ENCODE measurements at regions not wholly inside any gene's neighbourhood (a gene's known extent, or its start where the extent isn't known, plus 50 kb on each side); places are given as distances from the start of the nearest gene placed in this dataset.

DNA sequence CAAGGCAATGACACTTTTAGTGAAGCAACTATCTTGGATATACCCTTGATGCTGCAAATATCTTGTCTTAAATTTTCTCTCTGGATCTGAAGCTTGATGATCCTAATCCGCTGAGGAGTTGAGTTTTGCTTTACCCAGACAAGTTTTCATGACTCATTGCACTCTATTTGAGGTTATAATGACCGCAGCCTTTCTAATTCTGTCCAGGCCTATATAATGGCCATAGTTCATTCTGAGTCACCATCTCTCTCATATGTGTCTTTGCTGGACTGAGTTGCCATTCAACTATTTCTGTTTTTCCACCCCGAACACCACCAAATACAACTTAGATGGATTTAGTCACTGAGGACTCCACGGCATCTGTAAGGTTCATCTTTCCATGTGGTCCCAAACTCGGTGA, 802.1 kb upstream of the FAM98A start:
- DNase-seq (ENCODE audit: low spot score): no peak

- no peak for DNase-seq (ENCODE audit: low spot score)
Measured at GRCh38 chr2:34388446-34388845, 789.3 kb upstream of the FAM98A start.

- DNase-seq (ENCODE audit: low spot score): no peak
Measured at GRCh38 chr2:34387536-34387935, 788.4 kb upstream of the FAM98A start.

DNA sequence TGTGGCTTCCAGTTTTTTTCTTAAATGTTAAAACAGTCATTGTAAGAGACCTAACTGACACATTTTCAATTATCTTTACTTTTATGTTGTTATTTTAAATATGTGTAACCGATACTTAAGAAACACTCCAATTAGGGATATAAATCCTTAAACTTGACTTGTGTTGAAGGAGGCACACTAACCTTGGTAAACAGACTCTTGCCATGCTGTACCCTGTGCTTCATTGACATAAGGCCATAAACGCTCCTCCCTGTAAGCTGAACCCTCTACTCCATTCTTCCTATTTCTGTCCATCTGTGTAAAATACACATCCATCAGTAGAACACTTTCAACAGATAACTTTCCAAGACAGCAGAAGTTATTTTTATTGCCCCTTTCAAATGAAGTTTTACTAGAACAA, 780.5 kb upstream of the FAM98A start:
- DNase-seq (ENCODE audit: low spot score): no peak

GRCh38 chr2:34373586-34374233, 774.6 kb upstream of the FAM98A start:
- DNase-seq (ENCODE audit: low spot score): no peak

DNA sequence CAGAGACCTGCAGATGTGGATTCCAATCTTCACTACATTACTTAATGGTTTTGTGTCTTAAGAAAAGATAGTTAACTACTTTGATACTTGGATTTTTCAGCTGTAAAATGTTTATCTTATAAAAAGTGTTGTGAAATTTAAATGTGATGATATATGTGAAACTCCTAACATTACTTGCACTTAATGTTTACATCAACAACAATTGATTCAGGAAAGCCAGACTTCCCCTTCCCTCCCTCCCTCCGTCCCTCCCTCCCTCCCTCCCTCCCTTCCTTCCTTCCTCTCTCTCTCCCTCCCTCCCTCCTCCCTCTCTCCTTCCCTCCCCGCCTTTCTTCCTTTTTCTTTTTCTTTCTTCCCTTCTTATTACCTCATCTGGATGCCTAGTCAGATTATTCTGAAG, 773.9 kb upstream of the FAM98A start:
- DNase-seq (ENCODE audit: low spot score): no peak

DNA sequence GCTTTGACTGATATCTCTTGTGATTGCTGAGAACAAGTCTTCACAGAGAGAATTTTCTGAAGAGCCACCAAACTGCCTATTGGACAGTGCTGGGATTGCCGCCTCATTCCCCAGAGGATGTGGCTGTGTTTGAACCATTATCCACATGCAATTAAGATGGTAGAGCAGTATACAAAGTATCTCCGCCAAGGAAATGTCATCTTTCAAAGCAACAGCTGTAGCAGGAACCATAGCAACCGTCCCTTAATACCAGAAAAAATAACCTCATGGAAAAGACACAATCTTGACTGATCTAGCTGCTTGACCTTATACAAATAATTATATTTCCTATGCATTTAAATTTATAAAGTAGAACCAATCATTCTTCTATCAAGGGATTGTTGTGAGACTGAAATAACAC, 772.6 kb upstream of the FAM98A start:
- no peak for DNase-seq (ENCODE audit: low spot score)

GRCh38 chr2:34368304-34368703, 769.2 kb upstream of the FAM98A start:
- DNase-seq (ENCODE audit: low spot score): no peak

DNA sequence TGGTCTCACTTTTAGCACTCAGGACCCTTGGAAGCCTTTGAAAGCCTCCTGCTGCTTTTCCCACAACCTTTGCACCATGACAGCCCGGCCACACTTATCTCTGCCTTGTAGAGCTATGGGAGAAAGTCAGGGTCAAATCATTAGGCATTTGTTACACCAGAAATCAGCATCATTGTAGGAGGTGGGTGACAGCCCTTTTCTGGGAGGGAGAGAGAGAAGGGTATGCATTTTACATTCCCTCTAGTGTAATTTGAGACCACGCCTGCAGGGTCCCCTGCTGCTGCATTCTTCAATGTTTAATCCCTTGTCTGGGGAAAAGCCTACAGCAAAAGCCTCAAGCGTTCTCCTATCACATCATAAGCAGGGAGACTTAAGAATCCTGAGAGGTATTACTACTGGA, 766.8 kb upstream of the FAM98A start:
- no peak for DNase-seq (ENCODE audit: low spot score)

DNA sequence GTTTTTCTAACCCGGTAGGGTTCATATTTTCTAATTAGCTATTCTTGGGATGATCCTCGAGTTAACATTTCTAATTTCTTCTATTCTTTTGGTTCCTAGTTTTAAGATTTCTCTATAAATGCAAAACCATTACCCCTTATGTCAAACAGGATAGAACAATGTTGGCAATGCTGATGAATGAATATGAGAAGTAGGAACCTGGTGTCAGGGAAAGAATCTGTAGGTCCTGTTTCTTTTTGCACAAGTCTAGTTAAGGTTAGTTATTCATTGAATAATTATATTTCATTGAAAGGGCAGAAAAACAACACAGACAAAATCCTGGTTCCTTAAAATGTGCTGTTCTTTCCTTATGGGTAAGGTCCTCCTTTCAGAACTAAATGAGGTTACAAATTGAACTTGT, 766.4 kb upstream of the FAM98A start:
- no peak for DNase-seq (ENCODE audit: low spot score)

- DNase-seq (ENCODE audit: low spot score): no peak
Measured at GRCh38 chr2:34353509-34354113, 754.5 kb upstream of the FAM98A start.

GRCh38 chr2:34349527-34349926, 750.4 kb upstream of the FAM98A start:
- DNase-seq (ENCODE audit: low spot score): no peak

- DNase-seq (ENCODE audit: low spot score): no peak
Measured at GRCh38 chr2:34345030-34345429, 745.9 kb upstream of the FAM98A start.

- no peak for DNase-seq (ENCODE audit: low spot score)
Measured at GRCh38 chr2:34340307-34340706, 741.2 kb upstream of the FAM98A start.

DNA sequence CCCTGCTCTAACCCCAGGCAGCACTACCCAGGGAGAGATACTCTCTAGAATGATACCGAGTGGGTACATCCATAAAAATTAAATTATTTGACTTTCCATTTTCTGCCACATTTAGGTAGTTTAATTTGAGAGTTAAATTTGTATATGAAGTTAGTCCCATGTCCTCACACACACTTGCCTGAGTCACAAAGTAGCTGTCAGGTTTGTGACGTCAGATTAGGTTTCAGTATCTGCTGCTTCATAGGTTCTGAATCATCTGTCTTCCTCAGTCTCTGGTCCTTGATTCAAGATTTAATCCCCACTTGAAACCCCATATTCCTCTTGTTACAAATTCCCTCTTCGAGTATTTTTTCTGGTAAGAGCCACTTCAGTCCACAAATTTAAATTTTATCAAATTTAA, 738.6 kb upstream of the FAM98A start:
- DNase-seq (ENCODE audit: low spot score): no peak

DNA sequence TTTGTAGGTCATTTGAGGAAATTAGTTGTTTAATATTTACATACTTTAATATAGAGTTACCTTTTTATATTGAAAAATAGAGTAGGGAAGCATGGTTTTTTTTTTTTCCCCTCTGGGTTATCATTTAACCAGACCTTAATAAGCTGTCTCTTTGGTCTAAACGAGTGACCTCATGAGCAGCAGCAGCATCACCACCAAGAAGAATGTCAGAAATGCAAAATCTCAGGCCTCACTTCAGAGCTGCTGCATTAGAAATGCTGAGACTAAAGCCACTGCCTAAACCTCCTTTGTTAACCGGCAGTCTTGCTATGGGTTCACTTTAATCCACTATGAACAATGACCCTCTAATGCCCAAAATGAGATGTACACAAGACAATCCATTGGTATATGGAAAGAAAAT, 733.7 kb upstream of the FAM98A start:
- DNase-seq (ENCODE audit: low spot score): no peak

GRCh38 chr2:34320056-34320455, 721.0 kb upstream of the FAM98A start:
- no peak for DNase-seq (ENCODE audit: low spot score)

DNA sequence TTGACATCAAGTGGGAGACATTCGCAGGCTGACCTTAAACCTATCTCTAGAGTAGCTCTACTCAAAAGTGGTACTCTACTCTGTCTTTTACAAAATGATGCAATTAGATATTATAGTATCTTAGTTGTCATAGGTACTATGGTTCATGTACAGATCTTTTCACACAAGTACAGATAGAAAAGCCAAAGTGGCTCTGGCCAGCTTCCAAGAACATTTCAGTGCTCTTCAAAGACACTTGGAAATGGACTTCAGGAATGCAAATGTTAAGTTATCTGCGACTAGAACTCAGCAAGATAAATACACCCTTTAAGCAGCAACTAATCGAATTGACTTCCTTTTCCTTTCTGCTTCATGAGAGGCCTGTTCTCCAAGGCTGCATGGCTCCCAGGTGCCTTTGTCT, 718.7 kb upstream of the FAM98A start:
- no peak for DNase-seq (ENCODE audit: low spot score)

DNA sequence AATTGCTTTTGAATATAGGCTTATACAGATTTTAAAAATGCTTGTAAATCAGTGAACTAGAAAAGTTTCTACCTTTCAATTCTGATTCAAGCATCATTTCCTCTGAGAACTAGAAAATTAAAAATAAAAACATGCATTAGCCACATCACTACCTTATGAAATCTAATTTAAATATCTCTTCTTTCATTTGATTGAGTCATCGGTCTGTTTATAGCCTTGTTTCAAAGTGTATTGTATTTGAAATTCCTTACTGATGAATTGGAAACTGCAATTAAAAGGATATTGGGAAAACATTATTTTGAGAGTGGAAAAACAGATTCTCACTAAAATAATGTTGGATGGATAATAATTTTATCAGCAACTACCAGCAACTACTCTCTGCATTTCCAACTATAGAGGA, 717.7 kb upstream of the FAM98A start:
- DNase-seq (ENCODE audit: low spot score): no peak

- no peak for DNase-seq (ENCODE audit: low spot score)
Measured at GRCh38 chr2:34311816-34312215, 712.7 kb upstream of the FAM98A start.

- no peak for DNase-seq (ENCODE audit: low spot score)
Measured at GRCh38 chr2:34308140-34308539, 709.0 kb upstream of the FAM98A start.

DNA sequence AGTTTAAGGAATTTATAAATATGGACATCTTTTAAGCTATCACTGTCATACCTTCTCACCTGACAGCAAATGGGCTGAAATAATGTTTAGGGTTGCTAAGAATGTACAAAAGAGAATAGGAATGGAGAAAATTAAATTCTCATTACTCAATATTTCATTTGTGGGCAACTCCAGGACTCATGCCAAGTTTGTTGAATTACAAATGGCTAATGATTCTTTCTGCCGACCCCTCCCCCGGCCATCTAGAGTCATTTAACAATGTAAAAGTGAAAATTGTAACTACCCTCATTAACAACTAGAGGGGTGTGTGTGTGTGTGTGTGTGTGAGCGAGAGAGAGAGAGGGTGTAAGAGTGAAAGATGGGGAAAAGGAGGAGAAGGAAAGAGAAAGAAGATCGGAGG, 708.5 kb upstream of the FAM98A start:
- DNase-seq (ENCODE audit: low spot score): no peak

GRCh38 chr2:34306745-34307144, 707.6 kb upstream of the FAM98A start:
- no peak for DNase-seq (ENCODE audit: low spot score)

GRCh38 chr2:34305587-34305986, 706.5 kb upstream of the FAM98A start:
- DNase-seq (ENCODE audit: low spot score): no peak

Data from COLO829 (cell line).